Loucy (cell line): ENCODE measurements at regions not wholly inside any gene's neighbourhood (a gene's known extent, or its start where the extent isn't known, plus 50 kb on each side); places are given as distances from the start of the nearest gene placed in this dataset.

Experiments
- EZH2phosphoT487 ChIP-seq: fragments of 200-600 bp; IDR thresholded peaks from 2 replicates; pipeline ENCODE4 v1.6.1; 2018; ENCODE audit warnings: antibody characterized with exemption, mild to moderate bottlenecking, moderate library complexity, borderline replicate concordance
- TF ChIP-seq, protein P1 (sequence below): fragments of 200-600 bp; sonication (generic); conservative IDR thresholded peaks from 2 replicates; pipeline ENCODE4 v1.5.1; 2014; ENCODE audit warnings: mild to moderate bottlenecking, antibody characterized with exemption, low read length

DNA sequence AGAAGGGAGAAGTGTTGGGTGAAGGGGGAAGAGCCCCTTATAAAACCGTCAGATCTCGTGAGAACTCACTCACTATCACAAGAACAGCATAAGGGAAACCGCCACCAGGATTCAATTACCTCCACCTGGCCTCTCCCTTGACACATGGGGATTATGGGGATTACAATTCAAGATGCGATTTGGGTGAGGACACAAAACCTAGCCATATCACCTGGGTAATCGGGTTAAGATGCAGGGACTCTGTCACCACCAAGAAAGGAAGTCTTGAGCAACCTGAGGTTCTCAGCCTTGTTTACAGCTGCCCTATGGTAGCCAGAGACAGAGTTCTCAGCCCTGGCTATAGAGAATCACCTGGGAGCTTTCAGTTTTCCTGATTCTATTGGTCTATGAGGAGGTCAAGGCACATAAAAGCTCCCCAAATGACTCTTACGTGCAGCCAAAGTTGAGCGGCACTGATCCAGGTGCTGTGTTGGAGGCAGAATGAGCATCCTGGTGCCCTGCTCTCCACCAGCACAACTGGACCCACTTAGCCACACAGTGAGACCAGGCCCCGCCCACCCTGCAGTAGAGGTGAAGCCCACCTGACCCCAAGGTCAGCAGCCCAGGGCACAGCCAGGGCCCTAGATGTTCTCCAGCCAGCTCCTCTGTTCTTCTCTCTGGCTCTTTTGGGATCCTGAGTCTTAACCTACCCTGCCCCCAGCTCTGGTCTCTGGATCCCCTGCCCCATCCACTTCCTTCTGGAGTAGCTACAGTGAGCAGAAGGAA is 138.5 kb upstream of the CDH5 start:
- TF ChIP-seq, protein P1, sequence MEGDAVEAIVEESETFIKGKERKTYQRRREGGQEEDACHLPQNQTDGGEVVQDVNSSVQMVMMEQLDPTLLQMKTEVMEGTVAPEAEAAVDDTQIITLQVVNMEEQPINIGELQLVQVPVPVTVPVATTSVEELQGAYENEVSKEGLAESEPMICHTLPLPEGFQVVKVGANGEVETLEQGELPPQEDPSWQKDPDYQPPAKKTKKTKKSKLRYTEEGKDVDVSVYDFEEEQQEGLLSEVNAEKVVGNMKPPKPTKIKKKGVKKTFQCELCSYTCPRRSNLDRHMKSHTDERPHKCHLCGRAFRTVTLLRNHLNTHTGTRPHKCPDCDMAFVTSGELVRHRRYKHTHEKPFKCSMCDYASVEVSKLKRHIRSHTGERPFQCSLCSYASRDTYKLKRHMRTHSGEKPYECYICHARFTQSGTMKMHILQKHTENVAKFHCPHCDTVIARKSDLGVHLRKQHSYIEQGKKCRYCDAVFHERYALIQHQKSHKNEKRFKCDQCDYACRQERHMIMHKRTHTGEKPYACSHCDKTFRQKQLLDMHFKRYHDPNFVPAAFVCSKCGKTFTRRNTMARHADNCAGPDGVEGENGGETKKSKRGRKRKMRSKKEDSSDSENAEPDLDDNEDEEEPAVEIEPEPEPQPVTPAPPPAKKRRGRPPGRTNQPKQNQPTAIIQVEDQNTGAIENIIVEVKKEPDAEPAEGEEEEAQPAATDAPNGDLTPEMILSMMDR: no peak
- TF ChIP-seq EZH2phosphoT487: no peak
